Loucy (cell line): ENCODE measurements at regions not wholly inside any gene's neighbourhood (a gene's known extent, or its start where the extent isn't known, plus 50 kb on each side); places are given as distances from the start of the nearest gene placed in this dataset.
"Not testable (repeated sequence)": the region's sequence is repeated elsewhere in the genome, so short reads cannot be mapped to it uniquely, and the experiment has no call there.

Source experiments
- H2AFZ ChIP-seq: fragments of 200-600 bp; sonication (generic); 2 replicates; pipeline ENCODE4 v1.6.0; 2016; ENCODE audit warnings: antibody characterized with exemption, mild to moderate bottlenecking, low read length, moderate library complexity
- H3F3A ChIP-seq: fragments of 200-600 bp; 2 replicates; pipeline ENCODE4 v1.6.0; 2016; ENCODE audit warnings: antibody characterized with exemption, low read depth, mild to moderate bottlenecking
- H3K27me3 ChIP-seq: fragments of 200-600 bp; sonication (generic); 2 replicates; pipeline ENCODE4 v1.6.1; 2014; ENCODE audit warnings: low read length, mild to moderate bottlenecking; ENCODE audit not compliant: insufficient read depth, poor library complexity, severe bottlenecking
- H3K36me3 ChIP-seq: fragments of 200-600 bp; sonication (generic); 2 replicates; pipeline ENCODE4 v1.6.1; 2016; ENCODE audit warnings: low read length; ENCODE audit not compliant: insufficient read depth
- H3K4me1 ChIP-seq: fragments of 200-600 bp; sonication (generic); 2 replicates; pipeline ENCODE4 v1.5.1; 2014; ENCODE audit warnings: low read length, mild to moderate bottlenecking; ENCODE audit not compliant: insufficient read depth, poor library complexity, severe bottlenecking
- H3K4me2 ChIP-seq: fragments of 200-600 bp; sonication (generic); 2 replicates; pipeline ENCODE4 v1.6.0; 2014; ENCODE audit warnings: antibody characterized with exemption, low read length, low read depth, mild to moderate bottlenecking; ENCODE audit not compliant: poor library complexity, severe bottlenecking
- H3K4me3 ChIP-seq: fragments of 200-600 bp; sonication (generic); 2 replicates; pipeline ENCODE4 v1.5.1; 2014; ENCODE audit warnings: low read length, mild to moderate bottlenecking, mixed read lengths; ENCODE audit not compliant: poor library complexity, severe bottlenecking
- H3K79me2 ChIP-seq: fragments of 200-600 bp; sonication (generic); 2 replicates; pipeline ENCODE4 v1.6.1; 2014; ENCODE audit warnings: low read length; ENCODE audit not compliant: insufficient read depth
- H3K9ac ChIP-seq: fragments of 200-600 bp; sonication (generic); 2 replicates; pipeline ENCODE4 v1.6.0; 2014; ENCODE audit warnings: mild to moderate bottlenecking, low read depth, low read length, moderate library complexity; ENCODE audit not compliant: poor library complexity, severe bottlenecking
- H3K9me2 ChIP-seq: fragments of 200-600 bp; sonication (generic); replicated peaks from 2 replicates; pipeline ENCODE4 v1.6.1; 2016; ENCODE audit warnings: low read depth, low read length, mixed read lengths
- H3K9me3 ChIP-seq: fragments of 200-600 bp; sonication (generic); 2 replicates; pipeline ENCODE4 v1.6.1; 2014; ENCODE audit warnings: mild to moderate bottlenecking, antibody characterized with exemption, low read length, low read depth; ENCODE audit not compliant: insufficient read depth
- H4K20me1 ChIP-seq: fragments of 200-600 bp; sonication (generic); 2 replicates; pipeline ENCODE4 v1.6.0; 2014; ENCODE audit warnings: antibody characterized with exemption, low read length, mild to moderate bottlenecking; ENCODE audit not compliant: insufficient read depth, poor library complexity, severe bottlenecking
- EZH2phosphoT487 ChIP-seq: fragments of 200-600 bp; IDR thresholded peaks from 2 replicates; pipeline ENCODE4 v1.6.1; 2018; ENCODE audit warnings: antibody characterized with exemption, mild to moderate bottlenecking, moderate library complexity, borderline replicate concordance
- TF ChIP-seq, protein P1 (sequence below): fragments of 200-600 bp; sonication (generic); conservative IDR thresholded peaks from 2 replicates; pipeline ENCODE4 v1.5.1; 2014; ENCODE audit warnings: mild to moderate bottlenecking, antibody characterized with exemption, low read length

DNA sequence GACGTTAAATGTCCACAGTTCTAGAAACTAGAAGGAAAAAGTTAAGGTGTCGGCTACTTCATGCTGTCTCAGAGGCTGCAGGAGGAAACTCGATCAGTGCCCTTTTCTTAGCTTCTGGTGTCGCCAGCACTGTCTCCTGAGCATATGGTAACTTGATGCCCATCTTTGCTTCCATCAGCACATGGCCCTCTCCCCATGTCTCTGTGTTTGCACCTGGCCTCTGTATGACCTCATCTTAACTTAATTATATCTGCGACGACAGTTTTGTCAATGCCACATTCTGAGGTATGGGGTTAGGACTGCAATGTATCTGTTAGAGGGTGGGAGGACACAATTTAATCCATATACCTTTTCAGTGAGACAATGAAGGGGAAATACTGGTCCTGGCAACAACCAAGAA, 449.9 kb downstream of the POM121L12 start:
- H3K36me3 ChIP-seq = no peaks in the 10 kb centered on the region
- H3F3A ChIP-seq = no peaks in the 10 kb centered on the region
- no peaks in the 10 kb centered on the region for H3K27me3 ChIP-seq
- H3K4me1 ChIP-seq = no peaks in the 10 kb centered on the region
- H4K20me1 ChIP-seq = no peaks in the 10 kb centered on the region
- H2AFZ ChIP-seq = no peak overlapping the region
- H3K4me2 ChIP-seq = no peak overlapping the region
- H3K4me3 ChIP-seq = no peak overlapping the region
- no peak overlapping the region for H3K9ac ChIP-seq
- no peaks in the 10 kb centered on the region for H3K9me3 ChIP-seq
- no peaks in the 10 kb centered on the region for H3K9me2 ChIP-seq
- H3K79me2 ChIP-seq = no peaks in the 10 kb centered on the region
- no peak for TF ChIP-seq EZH2phosphoT487
- TF ChIP-seq, protein P1, sequence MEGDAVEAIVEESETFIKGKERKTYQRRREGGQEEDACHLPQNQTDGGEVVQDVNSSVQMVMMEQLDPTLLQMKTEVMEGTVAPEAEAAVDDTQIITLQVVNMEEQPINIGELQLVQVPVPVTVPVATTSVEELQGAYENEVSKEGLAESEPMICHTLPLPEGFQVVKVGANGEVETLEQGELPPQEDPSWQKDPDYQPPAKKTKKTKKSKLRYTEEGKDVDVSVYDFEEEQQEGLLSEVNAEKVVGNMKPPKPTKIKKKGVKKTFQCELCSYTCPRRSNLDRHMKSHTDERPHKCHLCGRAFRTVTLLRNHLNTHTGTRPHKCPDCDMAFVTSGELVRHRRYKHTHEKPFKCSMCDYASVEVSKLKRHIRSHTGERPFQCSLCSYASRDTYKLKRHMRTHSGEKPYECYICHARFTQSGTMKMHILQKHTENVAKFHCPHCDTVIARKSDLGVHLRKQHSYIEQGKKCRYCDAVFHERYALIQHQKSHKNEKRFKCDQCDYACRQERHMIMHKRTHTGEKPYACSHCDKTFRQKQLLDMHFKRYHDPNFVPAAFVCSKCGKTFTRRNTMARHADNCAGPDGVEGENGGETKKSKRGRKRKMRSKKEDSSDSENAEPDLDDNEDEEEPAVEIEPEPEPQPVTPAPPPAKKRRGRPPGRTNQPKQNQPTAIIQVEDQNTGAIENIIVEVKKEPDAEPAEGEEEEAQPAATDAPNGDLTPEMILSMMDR = no peak

DNA sequence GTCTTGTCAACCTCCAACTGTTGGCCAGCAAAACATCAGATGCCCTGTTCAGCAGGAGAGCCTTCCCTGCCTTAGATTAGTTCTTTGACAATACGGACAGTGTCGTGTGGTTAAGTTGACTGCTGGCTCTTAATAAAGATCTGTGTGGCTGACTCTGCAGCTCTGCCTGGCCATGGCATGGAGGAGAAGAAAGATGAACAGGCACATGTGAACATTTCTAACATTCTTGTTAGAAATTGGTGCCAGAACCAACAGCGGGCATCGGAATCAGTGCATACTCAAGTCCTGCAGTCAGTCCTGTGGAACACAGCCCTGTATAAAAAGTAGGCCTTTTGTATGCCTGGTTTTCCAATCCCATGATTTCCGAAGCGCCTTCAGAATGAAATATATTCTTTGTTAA, 455.6 kb downstream of the POM121L12 start:
- H3K4me2 ChIP-seq = no peak overlapping the region
- H3K4me1 ChIP-seq = no peaks in the 10 kb centered on the region
- no peaks in the 10 kb centered on the region for H3K36me3 ChIP-seq
- no peaks in the 10 kb centered on the region for H3F3A ChIP-seq
- H3K9me2 ChIP-seq = no peaks in the 10 kb centered on the region
- 0 out of 2 replicates have a peak, but pooled peaks cover 4% of the 10 kb centered on the region for H3K9me3 ChIP-seq
- TF ChIP-seq, protein P1 = no peak
- TF ChIP-seq EZH2phosphoT487 = no peak
- H2AFZ ChIP-seq = no peak overlapping the region
- H3K79me2 ChIP-seq = no peaks in the 10 kb centered on the region
- no peaks in the 10 kb centered on the region for H4K20me1 ChIP-seq
- H3K9ac ChIP-seq = no peak overlapping the region
- H3K27me3 ChIP-seq = no peaks in the 10 kb centered on the region
- no peak overlapping the region for H3K4me3 ChIP-seq

DNA sequence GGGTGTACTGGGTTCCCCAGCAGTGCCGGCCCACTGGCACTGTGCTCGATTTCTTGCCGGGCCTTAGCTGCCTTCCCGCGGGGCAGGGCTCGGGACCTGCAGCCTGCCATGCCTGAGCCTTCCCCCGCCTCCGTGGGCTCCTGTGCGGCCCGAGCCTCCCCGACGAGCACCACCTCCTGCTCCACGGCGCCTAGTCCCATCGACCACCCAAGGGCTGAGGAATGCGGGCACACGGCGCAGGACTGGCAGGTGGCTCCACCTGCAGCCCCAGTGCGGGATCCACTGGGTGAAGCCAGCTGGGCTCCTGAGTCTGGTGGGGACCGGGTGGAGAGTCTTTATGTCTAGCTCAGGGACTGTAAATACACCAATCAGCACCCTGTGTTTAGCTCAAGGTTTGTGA, 459.7 kb downstream of the POM121L12 start:
- H3K79me2 ChIP-seq, H3K4me1 ChIP-seq, H4K20me1 ChIP-seq, H2AFZ ChIP-seq, H3K9me2 ChIP-seq, H3K4me2 ChIP-seq, H3F3A ChIP-seq, H3K27me3 ChIP-seq, H3K4me3 ChIP-seq, H3K9ac ChIP-seq, H3K36me3 ChIP-seq, H3K9me3 ChIP-seq: not testable (repeated sequence)

DNA sequence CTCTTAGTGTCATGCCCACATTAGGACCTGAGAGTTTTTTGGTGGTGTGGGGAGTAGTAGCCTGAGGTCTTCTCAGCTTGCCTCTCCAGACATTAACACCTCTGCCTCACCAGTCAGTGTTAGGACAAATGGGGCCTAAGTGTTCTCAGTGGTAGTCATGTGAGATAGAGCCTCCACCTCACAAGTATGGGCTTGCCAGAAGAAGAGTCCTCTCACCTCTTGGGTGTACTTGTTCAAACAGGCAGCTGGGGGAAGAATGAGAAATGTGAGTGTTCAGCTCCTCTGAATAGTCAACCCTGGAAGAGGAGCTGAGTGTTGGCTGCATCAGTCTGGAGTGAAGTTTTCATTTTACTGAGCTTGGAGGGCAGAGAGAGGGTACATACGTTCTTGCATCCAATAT, 464.6 kb downstream of the POM121L12 start:
- H3K79me2 ChIP-seq = no peaks in the 10 kb centered on the region
- H3K9me3 ChIP-seq = no peaks in the 10 kb centered on the region
- no peaks in the 10 kb centered on the region for H4K20me1 ChIP-seq
- no peak overlapping the region for H3K4me3 ChIP-seq
- no peak overlapping the region for H3K9ac ChIP-seq
- TF ChIP-seq EZH2phosphoT487 = no peak
- TF ChIP-seq, protein P1 = no peak
- no peak overlapping the region for H2AFZ ChIP-seq
- no peaks in the 10 kb centered on the region for H3K4me1 ChIP-seq
- H3K9me2 ChIP-seq = no peaks in the 10 kb centered on the region
- H3K36me3 ChIP-seq = no peaks in the 10 kb centered on the region
- H3K27me3 ChIP-seq = no peaks in the 10 kb centered on the region
- no peak overlapping the region for H3K4me2 ChIP-seq
- no peaks in the 10 kb centered on the region for H3F3A ChIP-seq
